Frontal cortex (tissue), 3 donors: ENCODE measurements at regions not wholly inside any gene's neighbourhood (a gene's known extent, or its start where the extent isn't known, plus 50 kb on each side); places are given as distances from the start of the nearest gene placed in this dataset.
"Not testable (repeated sequence)": the region's sequence is repeated elsewhere in the genome, so short reads cannot be mapped to it uniquely, and the experiment has no call there.

ENCODE experiments used
- DNase-seq, 2 donors: peaks; one replicate each; pipeline ENCODE4 v3.0.0; 2012; ENCODE audit warnings: low spot score in 2 of 2
- FAIRE-seq: peaks from 2 replicates; lab custom pipeline; 2012; peaks lifted over from hg19 to GRCh38; lab: Jason Lieb, UNC
- donor health status: control.
- donor health status: control.
- donor health status: control.

DNA sequence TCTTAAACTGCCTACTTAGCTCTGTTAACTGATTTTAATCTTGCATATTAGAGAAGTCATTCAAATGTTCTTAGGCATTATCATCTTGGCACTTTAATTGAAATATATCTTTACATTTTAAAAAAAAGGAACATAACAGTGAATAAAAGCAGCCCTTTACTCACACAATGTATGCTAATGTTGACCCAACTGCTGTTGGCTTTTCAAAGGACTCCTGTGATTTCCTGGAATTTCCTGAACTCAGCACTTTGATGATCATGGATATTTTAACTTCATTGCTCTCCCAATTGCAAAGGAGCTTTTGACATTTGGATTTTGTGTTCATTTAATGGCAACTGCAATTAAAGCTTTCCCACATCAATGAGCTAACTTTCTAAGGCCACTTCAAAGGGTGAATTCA is 1230.3 kb downstream of the DIAPH3 start:
- DNase-seq (no peak), FAIRE-seq (no peak)

DNA sequence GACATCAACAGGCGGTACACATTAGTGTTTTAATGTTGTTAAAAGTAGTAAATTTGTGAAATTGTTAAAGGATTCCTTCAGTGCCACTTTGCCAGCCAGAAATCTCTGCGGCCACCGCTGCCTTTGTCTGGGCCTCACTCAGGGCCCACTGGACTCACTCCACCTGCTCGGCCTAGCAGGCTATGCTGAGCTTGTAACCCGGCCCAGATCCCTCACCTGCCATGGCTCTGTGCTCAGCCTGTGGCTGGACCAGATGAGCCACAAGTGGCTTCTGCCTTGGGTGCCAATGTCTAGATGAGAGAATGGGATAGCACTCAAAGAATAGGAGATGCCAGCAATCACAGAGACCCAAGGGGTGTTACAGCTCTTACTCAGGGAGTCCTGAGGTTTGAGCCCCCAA is 1228.0 kb downstream of the DIAPH3 start:
- DNase-seq (no peak), FAIRE-seq (no peak)

DNA sequence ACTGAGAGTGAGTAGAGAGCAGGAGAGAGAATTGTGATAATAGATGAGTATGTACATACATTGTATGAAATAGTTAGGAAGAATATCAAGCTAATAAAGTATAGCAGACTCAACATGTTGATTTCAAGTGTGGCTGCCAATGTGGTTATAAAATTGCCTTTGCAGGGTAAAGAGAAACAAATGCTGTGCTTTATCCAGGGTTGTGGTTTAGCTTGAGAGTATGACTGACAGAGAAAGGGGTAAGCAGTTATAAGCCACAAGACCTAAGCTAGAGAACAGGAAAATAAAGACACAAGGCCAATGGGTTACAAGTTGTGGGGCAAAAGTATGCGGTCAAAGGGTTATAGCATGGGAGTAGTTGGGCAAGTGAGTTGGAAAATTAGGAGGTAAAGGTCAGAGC is 1217.5 kb downstream of the DIAPH3 start:
- DNase-seq: no peak
- no peak for FAIRE-seq

DNA sequence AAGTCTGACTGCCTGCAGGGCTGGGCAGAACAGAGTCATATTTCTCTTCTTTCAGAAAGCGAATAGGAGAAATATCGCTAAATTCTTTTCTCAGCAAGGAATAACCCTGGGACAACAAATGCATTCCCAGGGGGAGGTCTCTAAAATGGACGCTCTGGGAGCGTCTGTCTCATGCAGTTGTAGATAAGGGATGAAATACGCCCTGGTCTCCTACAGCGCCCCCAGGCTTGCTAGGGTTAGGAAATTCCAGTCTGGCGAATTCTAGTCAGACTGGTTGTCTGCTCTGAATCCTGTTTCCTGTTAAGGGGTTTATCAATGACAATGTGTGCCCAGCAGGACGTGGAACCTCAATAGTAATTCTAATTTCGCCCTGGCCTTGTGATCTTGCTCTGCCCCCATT is 1214.1 kb downstream of the DIAPH3 start:
- no peak for FAIRE-seq
- no peak for DNase-seq

DNA sequence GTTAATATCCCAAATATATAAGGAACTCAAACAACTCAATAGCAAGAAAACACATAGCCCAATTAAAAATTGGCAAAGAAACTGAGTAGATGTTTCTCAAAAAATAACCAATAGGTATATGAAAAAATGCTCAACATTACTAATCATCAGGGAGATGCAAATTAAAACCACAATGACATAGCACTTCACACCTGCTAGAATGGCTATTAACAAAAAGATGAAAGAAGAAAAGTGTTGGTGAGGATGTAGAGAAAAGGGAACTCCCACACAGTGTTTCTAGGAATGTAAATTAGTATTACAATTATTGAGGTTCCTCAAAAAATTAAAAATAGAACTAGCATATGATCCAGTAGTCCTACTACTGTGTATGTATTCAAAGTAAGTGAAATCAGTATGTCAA is 1212.8 kb downstream of the DIAPH3 start:
- DNase-seq: no peak
- no peak for FAIRE-seq

DNA sequence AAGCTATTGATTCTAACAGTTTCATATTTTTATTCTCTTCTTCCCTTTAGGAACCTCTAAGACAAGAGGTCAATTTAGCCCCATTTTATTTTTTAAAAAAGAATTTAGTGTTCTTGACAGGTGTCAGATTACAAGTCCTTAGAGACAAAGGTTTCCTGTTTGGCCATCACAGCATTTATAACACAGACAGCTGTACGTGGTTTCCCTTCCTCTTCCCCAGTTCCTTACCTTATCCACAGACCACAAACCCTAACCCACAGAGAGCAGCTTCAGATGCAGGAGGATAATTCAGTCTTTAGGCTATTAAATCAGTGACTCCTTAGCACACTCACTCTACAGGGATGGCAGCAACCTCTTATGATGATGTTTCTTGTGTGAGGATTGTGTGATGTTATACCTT is 1210.1 kb downstream of the DIAPH3 start:
- FAIRE-seq: no peak
- no peak for DNase-seq

DNA sequence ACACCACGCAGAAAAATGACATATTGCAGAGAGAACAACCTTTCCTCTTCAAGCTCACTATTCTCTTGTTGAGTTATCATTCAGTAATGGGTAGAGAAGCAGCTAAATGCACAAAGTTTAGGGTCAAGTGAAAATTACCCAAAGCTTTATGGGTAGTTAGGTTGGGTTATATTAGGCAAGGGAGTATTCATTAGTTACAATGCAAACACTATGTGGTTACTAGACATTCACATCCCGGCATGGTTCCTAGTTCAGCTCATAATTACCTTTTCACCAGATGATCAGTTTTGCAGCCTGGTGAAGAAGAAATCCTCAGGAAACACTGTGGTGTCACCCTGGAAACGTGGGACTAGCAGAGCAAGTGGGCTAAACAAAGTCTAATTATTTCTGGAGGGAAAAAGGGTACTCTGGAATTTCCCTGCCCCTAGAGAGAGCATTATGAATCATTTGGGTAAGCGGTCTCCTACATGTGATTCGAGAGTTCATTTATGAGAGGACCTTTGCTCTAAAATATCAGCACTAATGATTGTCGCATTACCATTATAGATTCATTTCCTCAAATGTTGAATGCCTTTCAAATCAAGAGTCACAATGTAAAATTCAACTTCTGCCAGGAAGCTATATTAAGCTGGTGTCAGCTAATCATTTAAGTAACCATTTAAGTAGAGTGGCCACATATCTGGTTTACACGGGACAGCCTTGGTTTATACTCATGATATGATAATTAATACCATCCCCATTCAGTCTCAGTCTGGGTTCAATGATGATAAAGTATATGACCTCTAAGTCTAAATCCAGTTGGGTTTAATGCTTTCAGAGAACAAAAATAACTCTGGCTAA is 1208.0 kb downstream of the DIAPH3 start:
- no peak for FAIRE-seq
- no peak for DNase-seq

DNA sequence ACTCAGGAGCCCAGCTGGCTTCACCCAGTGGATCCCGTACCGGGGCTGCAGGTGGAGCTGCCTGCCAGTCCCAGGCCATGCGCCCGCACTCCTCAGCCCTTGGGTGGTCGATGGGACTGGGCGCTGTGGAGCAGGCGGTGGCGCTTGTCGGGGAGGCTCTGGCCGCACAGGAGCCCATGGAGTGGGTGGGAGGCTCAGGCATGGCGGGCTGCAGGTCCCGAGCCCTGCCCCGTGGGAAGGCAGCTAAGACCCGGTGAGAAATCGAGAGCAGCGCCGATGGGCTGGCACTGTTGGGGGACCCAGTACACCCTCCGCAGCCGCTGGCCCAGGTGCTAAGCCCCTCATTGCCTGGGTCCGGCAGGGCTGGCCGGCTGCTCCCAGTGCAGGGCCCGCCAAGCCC is 1205.6 kb downstream of the DIAPH3 start:
- FAIRE-seq, DNase-seq: not testable (repeated sequence)

DNA sequence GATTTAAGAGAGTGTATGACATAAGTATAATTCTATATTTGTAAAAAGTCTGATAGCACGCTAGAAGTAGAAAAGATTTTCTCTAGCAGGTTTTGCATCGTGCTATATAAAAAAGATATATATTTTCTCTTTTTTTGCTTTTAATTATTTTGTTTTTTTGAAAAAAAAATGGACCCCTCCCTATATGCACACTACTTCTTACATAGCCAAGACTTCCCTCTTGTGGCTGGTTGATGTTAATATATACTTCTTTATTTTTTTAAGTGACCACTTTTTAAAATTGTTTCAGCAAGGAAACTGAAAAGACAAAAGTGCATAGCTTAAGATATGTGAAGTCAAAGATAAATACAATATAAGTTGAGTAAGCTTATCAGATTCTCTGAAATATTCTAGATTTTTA is 1202.8 kb downstream of the DIAPH3 start:
- FAIRE-seq: peak; percentile 23
- no peak for DNase-seq

DNA sequence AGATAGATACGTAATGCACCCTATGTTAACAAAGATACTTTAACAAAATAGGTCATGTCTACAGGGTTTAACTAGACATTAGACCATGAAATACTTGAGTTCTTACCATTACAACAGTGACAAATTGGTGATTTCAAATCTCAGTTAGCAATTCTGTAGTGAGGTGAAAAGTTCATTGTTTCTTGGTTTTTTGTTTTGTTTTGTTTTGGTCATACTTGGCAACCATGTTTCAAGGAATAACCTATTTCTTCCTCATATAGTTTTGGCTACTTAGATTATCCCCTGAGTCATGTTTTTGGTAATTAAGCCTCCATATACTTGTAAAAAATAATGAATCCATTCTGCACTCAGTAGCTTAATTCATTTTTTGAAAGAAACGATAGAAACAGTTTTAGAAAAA is 1200.4 kb downstream of the DIAPH3 start:
- no peak for DNase-seq
- FAIRE-seq: no peak

DNA sequence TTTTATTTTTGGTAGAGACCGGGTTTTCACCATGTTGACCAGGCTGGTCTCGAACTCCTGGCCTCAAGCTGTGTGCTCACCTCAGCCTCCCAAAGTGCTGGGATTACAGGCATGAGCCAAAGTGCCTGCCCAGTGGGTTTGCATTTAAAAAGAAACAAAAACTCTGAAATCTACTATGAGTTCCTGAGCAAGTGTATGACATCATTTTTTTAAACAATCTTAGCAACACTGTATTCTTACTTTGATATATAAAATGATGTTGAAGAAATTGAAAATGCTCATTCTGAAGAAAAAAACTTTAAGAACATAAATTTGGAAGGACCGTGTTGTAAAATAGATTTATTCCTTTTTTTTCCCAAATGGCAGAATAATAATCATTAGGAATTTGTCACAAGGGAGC is 1199.7 kb downstream of the DIAPH3 start:
- no peak for DNase-seq
- FAIRE-seq: no peak

DNA sequence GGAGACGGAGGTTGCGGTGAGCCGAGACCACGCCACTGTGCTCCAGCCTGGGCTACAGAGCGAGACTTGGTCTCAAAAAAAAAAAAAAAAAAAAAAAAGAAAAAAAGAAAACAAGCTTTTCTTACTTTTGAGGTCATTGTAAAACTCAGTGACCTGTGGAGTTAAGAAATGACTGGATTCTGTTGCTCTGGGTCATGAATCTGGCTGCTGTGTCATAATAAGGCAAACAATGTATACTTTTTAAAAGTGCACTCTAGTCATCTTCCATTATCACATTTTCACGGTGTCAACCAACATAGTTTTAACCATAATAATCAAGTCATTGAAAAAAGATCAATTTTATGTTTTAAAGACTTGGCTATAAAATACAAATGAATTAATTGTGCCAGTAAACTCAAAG is 1186.6 kb downstream of the DIAPH3 start:
- FAIRE-seq (no peak), DNase-seq (no peak)

DNA sequence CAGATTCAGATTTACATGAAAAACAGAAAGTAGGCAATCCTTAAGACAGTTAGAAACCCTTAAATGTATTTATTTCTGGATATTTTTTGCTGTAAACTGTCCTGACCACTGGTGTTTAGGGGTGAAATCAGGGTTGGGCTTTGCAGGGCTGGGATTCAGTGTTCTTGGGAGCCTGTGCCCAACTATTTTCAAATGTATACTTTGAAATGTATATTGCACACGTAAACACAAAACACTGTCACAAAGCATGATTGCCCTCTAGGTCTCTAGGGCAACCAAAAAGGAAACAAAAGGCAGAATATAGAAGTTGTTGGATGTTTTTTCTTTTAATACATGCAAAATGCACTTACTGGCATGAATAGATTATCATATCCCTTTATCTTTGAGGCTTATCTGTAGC is 1185.4 kb downstream of the DIAPH3 start:
- no peak for FAIRE-seq
- DNase-seq: no peak

DNA sequence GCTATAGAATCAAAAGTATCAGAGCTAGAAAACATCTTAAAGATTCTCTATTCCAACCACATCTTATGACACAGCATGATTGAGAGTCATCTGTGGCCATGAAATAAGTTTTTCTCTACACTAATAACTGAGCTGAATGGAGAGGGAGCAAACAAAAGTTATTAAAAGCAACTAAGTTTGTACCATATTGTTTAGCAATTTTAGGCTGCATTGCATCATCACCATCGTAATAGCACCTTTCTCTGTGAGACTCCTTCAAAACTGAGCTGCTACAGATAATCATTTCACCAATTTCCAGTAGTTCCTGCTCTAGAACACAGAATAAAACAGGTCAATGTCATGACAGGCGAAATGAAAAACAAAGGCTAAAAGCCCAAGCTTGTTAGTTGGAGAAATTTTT is 1183.9 kb downstream of the DIAPH3 start:
- no peak for FAIRE-seq

DNA sequence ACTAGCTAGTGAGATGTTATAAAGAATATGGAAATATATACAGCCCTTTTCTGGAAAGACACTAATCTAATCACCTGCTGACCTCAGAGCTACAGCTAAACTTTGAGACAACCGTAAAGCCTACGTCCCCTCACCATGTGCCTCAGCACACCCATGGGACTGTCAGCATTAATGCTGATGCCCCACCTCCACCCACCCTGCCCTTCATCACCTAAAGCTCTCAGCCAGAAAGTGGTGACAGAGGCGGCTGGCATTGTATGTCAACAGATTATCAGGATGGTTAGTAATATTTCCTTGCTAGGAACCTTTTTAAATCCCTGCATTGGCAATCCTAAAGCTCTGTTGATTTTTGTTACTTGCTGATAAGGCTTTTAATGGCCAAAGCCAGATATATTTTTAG is 1177.9 kb downstream of the DIAPH3 start:
- FAIRE-seq (no peak), DNase-seq (no peak)

More for the DNA sequence above, 1183.9 kb downstream of the DIAPH3 start:
- no peak for DNase-seq

DNA sequence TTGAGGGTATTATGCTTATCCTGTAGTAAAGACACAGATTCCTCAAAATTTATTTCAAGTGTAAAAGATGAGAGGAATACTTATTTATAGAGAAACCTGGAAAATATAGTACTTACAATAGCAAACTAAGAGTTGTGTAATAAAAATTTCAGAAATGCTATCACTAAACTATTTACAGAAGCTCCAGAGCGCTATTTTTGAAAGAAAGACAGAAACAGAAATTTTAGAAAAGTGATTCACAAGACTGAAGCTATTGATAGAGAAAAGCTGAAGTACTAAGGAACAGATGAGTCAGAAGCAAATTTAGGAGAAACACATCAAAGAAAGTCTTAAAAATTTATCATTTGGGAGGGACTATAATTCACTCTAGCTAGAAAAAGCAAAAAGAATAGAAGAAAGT is 1174.2 kb downstream of the DIAPH3 start:
- DNase-seq (no peak), FAIRE-seq (no peak)

DNA sequence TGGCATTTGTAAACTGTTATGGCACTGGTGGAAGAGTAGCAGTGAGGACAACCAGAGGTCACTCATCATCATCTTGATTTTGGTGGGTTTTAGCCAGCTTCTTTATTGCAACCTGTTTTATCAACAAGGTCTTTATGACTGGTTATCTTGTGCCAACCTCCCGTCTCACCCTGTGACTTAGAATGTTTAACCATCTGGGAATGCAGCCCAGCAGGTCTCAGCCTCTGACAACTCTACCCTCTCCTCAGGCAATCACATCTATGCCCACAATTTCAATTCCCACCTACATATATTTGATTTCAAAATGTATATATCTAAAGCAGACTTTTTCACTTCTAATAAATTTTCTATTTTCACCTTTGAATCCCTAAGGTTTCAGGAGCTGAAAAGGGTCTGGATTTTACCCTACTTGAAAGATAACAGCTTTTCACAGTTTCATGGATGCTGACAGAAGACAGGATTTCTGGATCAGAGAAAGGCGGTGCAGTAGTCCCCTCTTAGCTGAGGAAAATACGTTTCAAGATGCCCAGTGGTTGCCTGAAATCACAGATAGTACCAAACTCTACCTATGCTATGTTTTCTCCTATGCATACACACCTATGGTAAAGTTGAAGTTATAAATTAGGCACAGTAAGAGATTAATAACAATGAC is 1171.8 kb downstream of the DIAPH3 start:
- FAIRE-seq: no peak

DNA sequence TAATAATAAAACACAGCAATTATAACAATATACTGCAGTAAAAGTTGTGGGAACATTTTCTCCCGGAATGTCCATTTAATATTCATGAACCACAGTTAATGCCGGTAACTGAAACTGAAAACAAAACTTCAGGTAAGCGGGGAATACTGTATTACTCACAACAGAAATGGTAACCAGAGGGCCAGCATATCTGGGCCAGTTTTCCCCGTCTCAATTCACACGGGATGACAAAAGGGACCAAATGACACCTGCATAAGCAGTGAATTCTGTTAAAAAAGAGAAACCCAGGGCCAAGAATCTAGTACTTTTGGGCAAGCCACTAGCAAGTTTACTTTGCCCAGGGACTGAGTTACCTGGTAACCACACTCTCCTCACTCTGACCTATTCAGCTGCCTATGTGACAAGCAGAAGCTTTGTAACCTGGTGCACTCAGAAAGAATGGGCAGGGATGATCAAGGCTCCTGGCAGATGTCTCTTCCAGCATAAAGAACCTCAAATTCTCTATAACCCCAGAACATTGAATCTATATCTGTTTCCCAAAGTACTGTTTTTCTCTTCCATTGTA is 1171.2 kb downstream of the DIAPH3 start:
- DNase-seq (no peak), FAIRE-seq (no peak)

More for the DNA sequence above, 1171.8 kb downstream of the DIAPH3 start:
- DNase-seq: no peak

DNA sequence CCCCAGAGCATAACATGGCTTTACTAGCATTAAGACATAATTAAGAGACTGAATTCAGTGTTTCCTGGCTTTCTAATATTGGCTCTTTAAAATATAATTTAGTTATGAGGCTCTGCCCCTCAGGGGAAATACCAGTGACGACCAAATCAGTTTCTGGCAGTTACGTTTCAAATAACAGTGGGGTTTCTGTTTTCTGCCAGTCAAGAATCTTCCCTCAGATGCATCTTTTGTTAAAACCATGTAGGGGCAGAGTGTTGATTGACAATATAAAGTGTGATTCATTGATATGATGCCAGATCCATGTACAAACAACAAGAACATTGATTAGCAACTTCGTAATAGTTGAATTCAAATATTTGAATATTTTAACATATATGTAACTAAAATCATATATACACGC is 1169.7 kb downstream of the DIAPH3 start:
- no peak for FAIRE-seq
- no peak for DNase-seq

DNA sequence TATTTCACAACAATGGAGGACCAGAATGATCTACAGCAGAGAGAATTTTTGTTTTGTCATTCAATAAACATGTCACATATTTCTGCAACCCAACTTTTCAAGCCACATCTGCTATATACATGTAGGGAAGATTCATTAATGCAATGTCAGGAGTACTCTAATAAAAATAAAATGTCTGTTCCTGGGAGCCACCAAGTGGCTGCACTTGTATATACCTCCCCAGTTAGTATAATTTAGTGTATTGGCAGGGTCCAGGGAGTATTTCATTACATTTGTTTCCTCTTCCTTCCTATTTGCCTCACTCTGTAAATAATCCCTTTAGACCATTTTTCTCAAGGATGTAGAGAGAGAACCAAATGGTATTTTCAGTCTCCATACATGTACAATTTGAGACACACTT is 1169.0 kb downstream of the DIAPH3 start:
- no peak for DNase-seq
- FAIRE-seq: no peak

DNA sequence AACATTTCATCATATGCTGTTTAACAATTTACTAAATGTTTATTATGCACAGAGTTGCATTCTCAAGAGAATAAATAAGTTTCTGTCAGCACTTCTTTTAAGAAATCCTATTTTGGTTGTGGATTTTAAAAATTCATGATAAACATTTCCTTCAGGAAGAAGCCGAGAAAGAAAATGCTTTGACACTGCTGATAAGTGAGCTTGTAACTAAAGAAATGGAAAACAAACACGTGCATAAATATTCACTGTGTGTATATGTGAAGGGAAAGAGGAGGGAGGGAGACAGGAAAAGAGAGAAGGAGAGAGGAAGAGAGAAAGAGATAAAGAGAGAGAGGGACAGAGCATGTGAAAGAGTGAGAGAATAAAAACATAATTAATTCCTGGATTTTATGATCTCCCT is 1165.0 kb downstream of the DIAPH3 start:
- DNase-seq (no peak), FAIRE-seq (no peak)
